Caco-2 (cell line): ENCODE measurements at regions not wholly inside any gene's neighbourhood (a gene's known extent, or its start where the extent isn't known, plus 50 kb on each side); places are given as distances from the start of the nearest gene placed in this dataset.

Experiments used
- BruUV-seq: library from RNA; stranded (reverse); fragments of 400-500 nt; replicated peaks from 2 replicates; lab custom pipeline; 2021; lab: Mats Ljungman, UMichigan
- CTCF ChIA-PET: fragments of 300-600 bp; sonication (Branson Sonifier 250); formaldehyde crosslinking; loops from one replicate; lab custom pipeline; 2022; ENCODE audit warnings: antibody characterized with exemption; lab: Charles Lee
- POLR2A ChIA-PET: fragments of 300-600 bp; sonication (Branson Sonifier 250); formaldehyde crosslinking; loops from one replicate; lab custom pipeline; 2022; ENCODE audit warnings: antibody characterized with exemption; lab: Charles Lee
- DNase-seq, 2 experiments: peaks; one replicate each; pipeline versions ENCODE4 v3.0.0 to v3.0.0-alpha.2; 2020 to 2022
- H3K27me3 ChIP-seq: replicated peaks from 2 replicates; pipeline ENCODE4 v1.6.0; 2011; ENCODE audit warnings: low read length; ENCODE audit not compliant: control insufficient read depth, insufficient read depth
- H3K36me3 ChIP-seq: 2 replicates; pipeline ENCODE4 v1.5.1; 2011; ENCODE audit warnings: low read length; ENCODE audit not compliant: control insufficient read depth, insufficient read depth
- H3K4me1 ChIP-seq: fragments of 250-450 bp; sonication (Bioruptor Pico); 2 replicates; pipeline ENCODE4 v1.5.1; 2020; ENCODE audit warnings: mild to moderate bottlenecking
- H3K4me3 ChIP-seq: 2 replicates; pipeline ENCODE4 v1.5.1; 2011; ENCODE audit warnings: low read depth, mild to moderate bottlenecking, control low read depth, low read length
- H3K9me3 ChIP-seq: fragments of 250-450 bp; sonication (Bioruptor Pico); 2 replicates; pipeline ENCODE4 v1.5.1; 2020; ENCODE audit warnings: mild to moderate bottlenecking, moderate library complexity
- H3K27ac Mint-ChIP-seq: one replicate; pipeline ENCODE4 v1.8.0; 2022; ENCODE audit warnings: mixed read lengths; ENCODE audit not compliant: unreplicated experiment
- H3K27me3 Mint-ChIP-seq: one replicate; pipeline ENCODE4 v1.8.0; 2022; ENCODE audit warnings: mixed read lengths; ENCODE audit not compliant: insufficient read depth, unreplicated experiment
- H3K36me3 Mint-ChIP-seq: one replicate; pipeline ENCODE4 v1.8.0; 2022; ENCODE audit warnings: mild to moderate bottlenecking, mixed read lengths; ENCODE audit not compliant: insufficient read depth, unreplicated experiment
- H3K4me1 Mint-ChIP-seq: one replicate; pipeline ENCODE4 v1.8.0; 2022; ENCODE audit warnings: low read depth, mixed read lengths; ENCODE audit not compliant: unreplicated experiment
- H3K4me3 Mint-ChIP-seq: one replicate; pipeline ENCODE4 v1.8.0; 2022; ENCODE audit warnings: mild to moderate bottlenecking, moderate library complexity, mixed read lengths; ENCODE audit not compliant: unreplicated experiment
- H3K9me3 Mint-ChIP-seq: one replicate; pipeline ENCODE4 v1.8.0; 2022; ENCODE audit warnings: mixed read lengths; ENCODE audit not compliant: unreplicated experiment
- CTCF ChIP-seq, 2 experiments: fragments of 200-600 bp in 1 of 2; IDR thresholded peaks; 1 replicate in 1 of 2; 2 replicates in 1 of 2; pipeline versions ENCODE4 v1.5.1 to v1.8.0; 2011 to 2022; ENCODE audit warnings: antibody characterized with exemption in 1 of 2, control low read depth in 1 of 2, inconsistent platforms in 1 of 2, low read depth in 1 of 2, low read length in 1 of 2, mild to moderate bottlenecking in 1 of 2, moderate library complexity in 1 of 2; ENCODE audit not compliant: insufficient read depth in 1 of 2, severe bottlenecking in 1 of 2, unreplicated experiment in 1 of 2
- intact Hi-C: fragments of 100-400 bp; cut with micrococcal nuclease; formaldehyde crosslinking; loops from one replicate; pipeline ENCODE4 v1.10.0; 2022; ENCODE audit not compliant: unreplicated experiment

GRCh38 chr22:47357086-47357485, 594.6 kb downstream of the TBC1D22A start:
- ChIA-PET POLR2A (no interaction called here), CTCF (no interaction called here)
- Histone ChIP-seq H3K27me3 (no peaks in the 10 kb centered on the region; the same call in 1 of the 2 replicates), H3K36me3 (no peaks in the 10 kb centered on the region), H3K4me1 (no peaks in the 10 kb centered on the region), H3K4me3 (no peak overlapping the region), H3K9me3 (peaks cover 3% of the 10 kb centered on the region; the same call in 1 of the 2 replicates)
- no TSS peak for BruUV-seq
- intact Hi-C loops, result no loop called here
- no peaks in the 10 kb centered on the region for H3K4me1 Mint-ChIP-seq
- no peaks in the 10 kb centered on the region for H3K36me3 Mint-ChIP-seq
- DNase-seq, result no peak
- H3K4me3 Mint-ChIP-seq, result no peak overlapping the region
- no peaks in the 10 kb centered on the region for H3K9me3 Mint-ChIP-seq
- H3K27me3 Mint-ChIP-seq, result peaks cover 3% of the 10 kb centered on the region
- TF ChIP-seq CTCF (IDR thresholded peaks at IDR 0.05; ENCODE audit: insufficient read depth in 1 of 2, low read depth in 1 of 2, low read length in 1 of 2, severe bottlenecking in 1 of 2, unreplicated experiment in 1 of 2), result no peak
- no peak overlapping the region for H3K27ac Mint-ChIP-seq

- H3K9me3 Mint-ChIP-seq, result no peaks in the 10 kb centered on the region
- CTCF ChIA-PET, result no interaction called here
- H3K4me3 ChIP-seq, result no peak overlapping the region
- peaks cover 8% of the 10 kb centered on the region for H3K27me3 Mint-ChIP-seq
- no peak for TF ChIP-seq CTCF (IDR thresholded peaks at IDR 0.05; ENCODE audit: insufficient read depth in 1 of 2, low read depth in 1 of 2, low read length in 1 of 2, severe bottlenecking in 1 of 2, unreplicated experiment in 1 of 2)
- H3K27ac Mint-ChIP-seq, result no peak overlapping the region
- intact Hi-C loops, result no loop called here
- no peak for DNase-seq
- H3K27me3 ChIP-seq, result no peaks in the 10 kb centered on the region; the same call in 1 of the 2 replicates
- no peaks in the 10 kb centered on the region for H3K4me1 ChIP-seq
- no peak overlapping the region for H3K4me3 Mint-ChIP-seq
- H3K4me1 Mint-ChIP-seq, result no peaks in the 10 kb centered on the region
- POLR2A ChIA-PET, result no interaction called here
- H3K9me3 ChIP-seq, result no peaks in the 10 kb centered on the region
- H3K36me3 ChIP-seq, result no peaks in the 10 kb centered on the region
- BruUV-seq, result no TSS peak
- H3K36me3 Mint-ChIP-seq, result no peaks in the 10 kb centered on the region
These were observed 594.1 kb downstream of the TBC1D22A start for GRCh38 chr22:47356511-47357011.

GRCh38 chr22:47355776-47356510, 593.5 kb downstream of the TBC1D22A start:
- H3K36me3 ChIP-seq, result no peaks in the 10 kb centered on the region
- intact Hi-C loops, result no loop called here
- H3K27me3 Mint-ChIP-seq, result peaks cover 7% of the 10 kb centered on the region
- POLR2A ChIA-PET, result no interaction called here
- no peak for DNase-seq
- no peaks in the 10 kb centered on the region for H3K36me3 Mint-ChIP-seq
- H3K27me3 ChIP-seq, result no peaks in the 10 kb centered on the region; the same call in 1 of the 2 replicates
- no peak overlapping the region for H3K27ac Mint-ChIP-seq
- no peak for TF ChIP-seq CTCF (IDR thresholded peaks at IDR 0.05; ENCODE audit: insufficient read depth in 1 of 2, low read depth in 1 of 2, low read length in 1 of 2, severe bottlenecking in 1 of 2, unreplicated experiment in 1 of 2)
- no peaks in the 10 kb centered on the region for H3K9me3 Mint-ChIP-seq
- no peak overlapping the region for H3K4me3 ChIP-seq
- BruUV-seq, result no TSS peak
- H3K9me3 ChIP-seq, result no peaks in the 10 kb centered on the region
- H3K4me1 ChIP-seq, result no peaks in the 10 kb centered on the region
- CTCF ChIA-PET, result no interaction called here
- H3K4me1 Mint-ChIP-seq, result no peaks in the 10 kb centered on the region
- H3K4me3 Mint-ChIP-seq, result no peak overlapping the region
